Common myeloid progenitor, CD34-positive (primary cell): ENCODE measurements at regions not wholly inside any gene's neighbourhood (a gene's known extent, or its start where the extent isn't known, plus 50 kb on each side); places are given as distances from the start of the nearest gene placed in this dataset.
"Not testable (repeated sequence)": the region's sequence is repeated elsewhere in the genome, so short reads cannot be mapped to it uniquely, and the experiment has no call there.

Experiments
- CTCF ChIA-PET: fragments of 350-600 bp; sonication (Branson Sonifier 250); formaldehyde crosslinking; loops from one replicate; lab custom pipeline; 2021; ENCODE audit warnings: antibody characterized with exemption; lab: Charles Lee
- POLR2A ChIA-PET: fragments of 350-600 bp; sonication (Branson Sonifier 250); formaldehyde crosslinking; loops from one replicate; lab custom pipeline; 2021; ENCODE audit warnings: antibody characterized with exemption; lab: Charles Lee
- DNase-seq, 3 donors: peaks; one replicate each; pipeline versions ENCODE4 v3.0.0 to v3.0.0-alpha.2; 2013
- H3K27ac ChIP-seq, 2 experiments: 1 replicate in 1 of 2; 2 replicates in 1 of 2; pipeline ENCODE4 v1.7.0; 2013; ENCODE audit warnings: inconsistent platforms in 2 of 2, low read length in 2 of 2, mild to moderate bottlenecking in 2 of 2, low read depth in 1 of 2, moderate library complexity in 1 of 2; ENCODE audit not compliant: severe bottlenecking in 2 of 2, insufficient read depth in 1 of 2, poor library complexity in 1 of 2
- H3K27me3 ChIP-seq, 5 experiments: replicated peaks in 2 of 5; 1 replicate in 3 of 5; 2 replicates in 2 of 5; pipeline versions ENCODE4 v1.6.1 to v1.7.0; 2013; ENCODE audit warnings: low read length in 4 of 5, mild to moderate bottlenecking in 2 of 5, moderate library complexity in 2 of 5, inconsistent platforms in 1 of 5; ENCODE audit not compliant: insufficient read depth in 5 of 5, control insufficient read depth in 4 of 5
- H3K36me3 ChIP-seq, 4 experiments: 1 replicate in 2 of 4; 2 replicates in 2 of 4; pipeline versions ENCODE4 v1.6.1 to v1.7.0; 2013; ENCODE audit warnings: low read length in 3 of 4, control low read depth in 1 of 4, mild to moderate bottlenecking in 1 of 4; ENCODE audit not compliant: control insufficient read depth in 4 of 4, insufficient read depth in 4 of 4
- H3K4me1 ChIP-seq, 4 experiments: 1 replicate in 3 of 4; 2 replicates in 1 of 4; pipeline versions ENCODE4 v1.6.1 to v1.7.1; 2013; ENCODE audit warnings: low read length in 3 of 4, mild to moderate bottlenecking in 3 of 4, control low read depth in 1 of 4, inconsistent platforms in 1 of 4, moderate library complexity in 1 of 4; ENCODE audit not compliant: control insufficient read depth in 4 of 4, insufficient read depth in 4 of 4; ENCODE audit errors: control extremely low read depth in 1 of 4
- H3K4me3 ChIP-seq, 7 experiments: 1 replicate in 4 of 7; 2 replicates in 3 of 7; pipeline versions ENCODE4 v1.5.1 to v1.7.0; 2013; ENCODE audit warnings: mild to moderate bottlenecking in 7 of 7, low read length in 6 of 7, moderate library complexity in 6 of 7, inconsistent platforms in 2 of 7, low read depth in 2 of 7, control low read depth in 1 of 7; ENCODE audit not compliant: insufficient read depth in 4 of 7, control insufficient read depth in 1 of 7; ENCODE audit errors: extremely low read depth in 1 of 7
- H3K9me3 ChIP-seq, 5 experiments: 1 replicate in 4 of 5; 2 replicates in 1 of 5; pipeline versions ENCODE4 v1.6.1 to v1.7.1; 2013; ENCODE audit warnings: low read length in 4 of 5, mild to moderate bottlenecking in 2 of 5, inconsistent platforms in 1 of 5, low read depth in 1 of 5, moderate library complexity in 1 of 5; ENCODE audit not compliant: control insufficient read depth in 4 of 5, insufficient read depth in 2 of 5; ENCODE audit errors: control extremely low read depth in 1 of 5
- WGBS: methylation state at CpG from one replicate; pipeline ENCODE4 v1.1.5; 2013; ENCODE audit not compliant: insufficient coverage; 5-methylcytosine and 5-hydroxymethylcytosine counted together

GRCh38 chr3:5376761-5377160 is 189.3 kb downstream of the EDEM1 start:
- POLR2A ChIA-PET, result no interaction called here

GRCh38 chr3:5379266-5379665 is 191.8 kb downstream of the EDEM1 start:
- WGBS, result 96% methylated on average over 3 of the region's 3 CpGs

More at GRCh38 chr3:5376761-5377160, 189.3 kb downstream of the EDEM1 start:
- peaks cover 0 to 2% (median 0%) of the 10 kb centered on the region in 5 experiments for H3K9me3 ChIP-seq
- CTCF ChIA-PET, result no interaction called here
- H3K27ac ChIP-seq, result no peak overlapping the region
- WGBS, result 93% methylated on average over 6 of the region's 6 CpGs
- no peak overlapping the region for H3K4me3 ChIP-seq
- H3K27me3 ChIP-seq, result no peaks in the 10 kb centered on the region
- no peaks in the 10 kb centered on the region for H3K36me3 ChIP-seq
- no peaks in the 10 kb centered on the region for H3K4me1 ChIP-seq
- no peak for DNase-seq

GRCh38 chr3:5383486-5384263 is 196.2 kb downstream of the EDEM1 start:
- POLR2A ChIA-PET, H3K9me3 ChIP-seq, H3K4me3 ChIP-seq, H3K27me3 ChIP-seq, DNase-seq, H3K27ac ChIP-seq, CTCF ChIA-PET, H3K4me1 ChIP-seq, H3K36me3 ChIP-seq: not testable (repeated sequence)
- WGBS, result 93% methylated on average over 9 of the region's 12 CpGs

More at GRCh38 chr3:5379266-5379665, 191.8 kb downstream of the EDEM1 start:
- DNase-seq, H3K4me3 ChIP-seq, H3K27me3 ChIP-seq, H3K36me3 ChIP-seq, H3K27ac ChIP-seq, H3K9me3 ChIP-seq, H3K4me1 ChIP-seq, CTCF ChIA-PET, POLR2A ChIA-PET: not testable (repeated sequence)

GRCh38 chr3:5384557-5385236 is 197.2 kb downstream of the EDEM1 start:
- WGBS, result 74% methylated on average over 4 of the region's 7 CpGs
- POLR2A ChIA-PET, result interaction anchor here (0.6 kb wide), 2 partner anchors 125 to 386 kb away, joined by 3 to 4 read pairs; no protein-coding TSS in a partner anchor
- Histone ChIP-seq H3K27me3 (no peaks in the 10 kb centered on the region), H3K36me3 (no peaks in the 10 kb centered on the region), H3K4me1 (peaks cover 0 to 5% (median 0%) of the 10 kb centered on the region in 4 experiments), H3K27ac (no peak overlapping the region), H3K9me3 (peaks cover 0 to 3% (median 0%) of the 10 kb centered on the region in 5 experiments), H3K4me3 (no peak overlapping the region)
- DNase-seq, result peak in 1 of 3 donors; percentile 8
- CTCF ChIA-PET, result interaction anchor here (1.1 kb wide), 1 partner anchor 26 kb away, joined by 3 read pairs; no protein-coding TSS in a partner anchor

GRCh38 chr3:5388091-5388490 is 200.6 kb downstream of the EDEM1 start:
- Histone ChIP-seq H3K4me3 (no peak overlapping the region), H3K27ac (no peak overlapping the region), H3K27me3 (no peaks in the 10 kb centered on the region), H3K4me1 (peaks cover 12 to 18% (median 15%) of the 10 kb centered on the region in 4 experiments), H3K36me3 (no peaks in the 10 kb centered on the region), H3K9me3 (peaks cover 0 to 3% (median 0%) of the 10 kb centered on the region in 5 experiments)
- no peak for DNase-seq
- ChIA-PET POLR2A (no interaction called here), CTCF (no interaction called here)
- WGBS, result 100% methylated on average over 1 of the region's 1 CpG

- Histone ChIP-seq H3K4me1 (peaks cover 12 to 18% (median 15%) of the 10 kb centered on the region in 4 experiments), H3K27me3 (no peaks in the 10 kb centered on the region), H3K36me3 (no peaks in the 10 kb centered on the region), H3K27ac (no peak overlapping the region), H3K9me3 (peaks cover 0 to 3% (median 0%) of the 10 kb centered on the region in 5 experiments), H3K4me3 (no peak overlapping the region)
- 92% methylated on average over 3 of the region's 4 CpGs for WGBS
- DNase-seq, result peak in 1 of 3 donors; percentile 10
- ChIA-PET POLR2A (no interaction called here), CTCF (no interaction called here)
Measured at GRCh38 chr3:5389057-5389456, 201.6 kb downstream of the EDEM1 start.

GRCh38 chr3:5390221-5390620 is 202.7 kb downstream of the EDEM1 start:
- CTCF ChIA-PET, result no interaction called here
- Histone ChIP-seq H3K27me3 (no peaks in the 10 kb centered on the region), H3K4me1 (peaks cover 12 to 18% (median 15%) of the 10 kb centered on the region in 4 experiments), H3K36me3 (no peaks in the 10 kb centered on the region), H3K4me3 (no peak overlapping the region), H3K9me3 (no peaks in the 10 kb centered on the region), H3K27ac (no peak overlapping the region)
- peak in 1 of 3 donors; percentile 31 for DNase-seq
- WGBS, result 0% methylated on average over 2 of the region's 5 CpGs
- POLR2A ChIA-PET, result no interaction called here
